HL-60 (cell line): ENCODE measurements at regions not wholly inside any gene's neighbourhood (a gene's known extent, or its start where the extent isn't known, plus 50 kb on each side); places are given as distances from the start of the nearest gene placed in this dataset.

Source experiments
- DNase-seq, 2 experiments: peaks; one replicate each; pipeline ENCODE4 v3.0.0-alpha.2; 2010 to 2020; ENCODE audit warnings: low read depth in 1 of 2, low spot score in 1 of 2
- H3K27ac ChIP-seq: fragments of 250-450 bp; sonication (Bioruptor Pico); replicated peaks from 2 replicates; pipeline ENCODE4 v1.5.1; 2020; ENCODE audit warnings: mild to moderate bottlenecking, moderate library complexity
- H3K27me3 ChIP-seq: fragments of 250-450 bp; sonication (Bioruptor Pico); 2 replicates; pipeline ENCODE4 v1.5.1; 2021; ENCODE audit warnings: mild to moderate bottlenecking, moderate library complexity; ENCODE audit not compliant: insufficient read depth, poor library complexity, severe bottlenecking
- H3K4me3 ChIP-seq: replicated peaks from 2 replicates; pipeline ENCODE4 v1.5.1; 2011; ENCODE audit warnings: mild to moderate bottlenecking, control low read depth, low read length; ENCODE audit not compliant: insufficient read depth
- CTCF ChIP-seq: IDR thresholded peaks from one replicate; pipeline ENCODE4 v1.5.1; 2011; ENCODE audit warnings: low read length, control low read depth, inconsistent platforms; ENCODE audit not compliant: insufficient read depth
- GABPA ChIP-seq: IDR thresholded peaks from 2 replicates; pipeline ENCODE4 v1.6.1; 2012; ENCODE audit warnings: low read depth
- POLR2AphosphoS5 ChIP-seq: IDR thresholded peaks from 2 replicates; pipeline ENCODE4 v1.6.1; 2012; ENCODE audit warnings: low read depth
- REST ChIP-seq: IDR thresholded peaks from 2 replicates; pipeline ENCODE4 v1.6.1; 2012; ENCODE audit warnings: low read depth; ENCODE audit not compliant: insufficient replicate concordance
- SPI1 ChIP-seq: IDR thresholded peaks from 2 replicates; pipeline ENCODE4 v1.6.1; 2012; ENCODE audit warnings: low read depth, mild to moderate bottlenecking, borderline replicate concordance

GRCh38 chr13:65866138-65866537 lies 1364.0 kb downstream of the PCDH9 start:
- TF ChIP-seq CTCF = no peak
- no peak for TF ChIP-seq REST
- TF ChIP-seq POLR2AphosphoS5 = no peak
- no peak for TF ChIP-seq SPI1
- no peak for TF ChIP-seq GABPA
- no peak for DNase-seq
- Histone ChIP-seq H3K27me3 (no peaks in the 10 kb centered on the region), H3K4me3 (no peak overlapping the region), H3K27ac (no peak overlapping the region)

GRCh38 chr13:65865206-65865605 lies 1364.9 kb downstream of the PCDH9 start:
- TF ChIP-seq GABPA (no peak), POLR2AphosphoS5 (no peak), CTCF (no peak), REST (no peak), SPI1 (no peak)
- no peak overlapping the region for H3K27ac ChIP-seq
- no peaks in the 10 kb centered on the region for H3K27me3 ChIP-seq
- H3K4me3 ChIP-seq = no peak overlapping the region
- DNase-seq = no peak

- Histone ChIP-seq H3K27ac (no peak overlapping the region), H3K27me3 (no peaks in the 10 kb centered on the region), H3K4me3 (no peak overlapping the region)
- DNase-seq = no peak
- TF ChIP-seq REST (no peak), POLR2AphosphoS5 (no peak), GABPA (no peak), SPI1 (no peak), CTCF (no peak)
Observed at GRCh38 chr13:65864039-65864438, 1366.1 kb downstream of the PCDH9 start.
